GM20000 (cell line): ENCODE measurements at regions not wholly inside any gene's neighbourhood (a gene's known extent, or its start where the extent isn't known, plus 50 kb on each side); places are given as distances from the start of the nearest gene placed in this dataset.
A peak's percentile ranks its signal among the peaks of the same experiment; 100 is the strongest.

ENCODE experiments used
- DNase-seq: peaks from one replicate; pipeline ENCODE4 v3.0.0; 2012; ENCODE audit warnings: low spot score
- TF ChIP-seq, protein P1 (sequence below): IDR thresholded peaks from 2 replicates; pipeline ENCODE4 v1.5.1; 2012; ENCODE audit warnings: mild to moderate bottlenecking, control low read depth; ENCODE audit errors: extremely low read depth, missing control alignments

DNA sequence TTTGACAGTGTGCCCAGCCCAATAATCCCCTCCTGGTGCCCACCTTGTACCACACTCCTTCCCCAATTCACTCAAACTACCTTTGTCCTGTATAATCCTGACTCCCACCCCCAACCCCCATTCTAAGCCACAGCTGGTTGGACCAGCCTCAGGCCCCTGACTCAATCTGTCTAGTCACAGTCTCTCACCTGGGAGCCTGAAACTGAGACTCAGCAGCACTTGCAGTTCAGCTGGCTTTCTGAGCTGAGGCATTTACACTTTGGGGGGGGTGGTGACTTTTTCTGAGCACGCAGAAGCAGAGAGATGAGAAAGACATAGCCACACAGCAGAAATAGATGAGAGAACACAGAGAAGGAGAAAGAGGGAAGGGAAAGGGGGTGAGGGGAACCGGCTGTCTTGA is 247.3 kb downstream of the MAN2A1 start:
- DNase-seq, result peak; percentile 5
- TF ChIP-seq, protein P1, sequence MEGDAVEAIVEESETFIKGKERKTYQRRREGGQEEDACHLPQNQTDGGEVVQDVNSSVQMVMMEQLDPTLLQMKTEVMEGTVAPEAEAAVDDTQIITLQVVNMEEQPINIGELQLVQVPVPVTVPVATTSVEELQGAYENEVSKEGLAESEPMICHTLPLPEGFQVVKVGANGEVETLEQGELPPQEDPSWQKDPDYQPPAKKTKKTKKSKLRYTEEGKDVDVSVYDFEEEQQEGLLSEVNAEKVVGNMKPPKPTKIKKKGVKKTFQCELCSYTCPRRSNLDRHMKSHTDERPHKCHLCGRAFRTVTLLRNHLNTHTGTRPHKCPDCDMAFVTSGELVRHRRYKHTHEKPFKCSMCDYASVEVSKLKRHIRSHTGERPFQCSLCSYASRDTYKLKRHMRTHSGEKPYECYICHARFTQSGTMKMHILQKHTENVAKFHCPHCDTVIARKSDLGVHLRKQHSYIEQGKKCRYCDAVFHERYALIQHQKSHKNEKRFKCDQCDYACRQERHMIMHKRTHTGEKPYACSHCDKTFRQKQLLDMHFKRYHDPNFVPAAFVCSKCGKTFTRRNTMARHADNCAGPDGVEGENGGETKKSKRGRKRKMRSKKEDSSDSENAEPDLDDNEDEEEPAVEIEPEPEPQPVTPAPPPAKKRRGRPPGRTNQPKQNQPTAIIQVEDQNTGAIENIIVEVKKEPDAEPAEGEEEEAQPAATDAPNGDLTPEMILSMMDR, result no peak

DNA sequence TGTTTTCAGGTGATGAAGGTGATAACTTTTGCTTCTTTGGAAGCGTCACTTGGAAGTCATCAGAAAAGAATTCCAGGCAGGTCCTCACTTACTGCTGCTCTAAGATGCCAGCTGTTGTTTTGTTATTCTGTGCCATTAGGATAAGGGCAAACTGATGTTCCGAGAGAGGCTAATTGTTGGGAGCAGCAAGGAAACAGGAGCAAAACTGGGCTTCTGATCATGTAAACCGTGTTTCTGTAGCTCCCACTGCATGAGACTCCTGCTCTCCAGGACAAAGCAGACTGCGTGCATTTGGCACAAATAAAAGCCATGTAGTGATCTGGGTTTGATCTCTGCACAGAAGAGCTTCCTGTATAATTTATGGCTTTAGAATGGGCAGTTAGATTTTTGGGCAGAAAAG is 248.2 kb downstream of the MAN2A1 start:
- no peak for DNase-seq
- TF ChIP-seq, protein P1, result no peak

DNA sequence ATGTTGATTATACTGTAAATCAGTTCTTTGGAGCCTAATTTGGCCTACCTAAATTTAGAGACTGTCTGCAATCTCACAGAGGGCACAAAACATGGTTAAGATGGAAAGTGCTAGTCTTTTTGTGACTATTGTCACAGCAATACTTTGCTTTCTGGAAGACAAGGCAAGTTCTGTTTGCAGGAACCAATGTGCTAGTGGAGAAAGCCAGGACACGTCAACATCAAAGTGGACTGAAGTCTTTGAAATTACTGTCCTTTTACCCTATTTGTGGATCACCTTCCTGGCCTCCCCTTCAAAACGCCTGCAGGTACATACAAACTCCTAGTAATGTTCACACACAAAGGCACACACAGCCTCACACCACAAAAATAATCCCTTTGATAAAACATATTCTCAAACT is 248.7 kb downstream of the MAN2A1 start:
- DNase-seq, result no peak
- TF ChIP-seq, protein P1, result no peak

DNA sequence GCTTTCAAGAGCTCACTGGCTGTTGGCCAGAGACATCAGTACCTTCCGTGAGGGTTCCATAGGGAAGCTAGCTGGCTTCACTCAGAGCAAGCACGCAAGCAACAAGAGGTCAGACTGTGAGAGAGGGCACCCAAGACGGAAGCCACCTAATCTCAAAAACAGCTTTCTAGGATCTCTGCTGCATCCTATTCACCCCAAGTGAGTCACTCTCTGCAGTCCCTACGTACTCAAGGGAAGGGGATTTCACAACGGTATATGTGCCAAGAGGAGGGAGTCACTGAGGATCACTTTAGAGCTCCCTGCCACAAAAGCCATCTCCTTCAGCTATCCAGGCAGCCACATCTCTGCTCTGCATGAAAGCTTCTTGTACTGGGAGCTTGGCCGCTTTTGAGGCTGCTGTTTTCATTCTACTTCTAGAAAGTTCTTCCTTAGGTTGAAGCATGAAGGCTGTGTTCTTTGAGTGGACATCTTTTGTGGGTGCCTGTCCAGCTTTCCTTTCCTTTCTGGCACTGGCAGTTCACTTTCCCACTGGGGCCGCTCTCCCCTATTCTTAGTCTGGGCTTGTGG is 249.5 kb downstream of the MAN2A1 start:
- no peak for DNase-seq
- TF ChIP-seq, protein P1, result no peak

DNA sequence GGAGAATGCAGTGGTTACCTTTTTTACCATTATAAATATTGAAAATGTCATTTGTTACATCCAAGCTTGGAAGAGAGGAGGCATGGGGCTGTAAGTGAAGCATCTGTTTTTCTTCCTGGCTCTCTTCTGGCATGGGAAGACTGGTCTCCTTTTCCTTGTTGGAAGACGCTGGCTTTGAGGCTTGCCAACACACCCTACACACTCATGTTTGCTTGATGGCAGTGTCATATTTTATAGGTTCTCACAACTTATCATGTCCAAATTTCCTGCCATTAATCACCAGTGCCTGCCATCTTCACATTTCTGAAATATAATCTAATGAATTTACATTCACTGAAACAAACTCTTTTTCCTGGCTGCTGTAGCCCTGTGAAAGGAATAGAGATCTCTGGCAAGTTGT is 252.9 kb downstream of the MAN2A1 start:
- TF ChIP-seq, protein P1, result no peak
- DNase-seq, result no peak

DNA sequence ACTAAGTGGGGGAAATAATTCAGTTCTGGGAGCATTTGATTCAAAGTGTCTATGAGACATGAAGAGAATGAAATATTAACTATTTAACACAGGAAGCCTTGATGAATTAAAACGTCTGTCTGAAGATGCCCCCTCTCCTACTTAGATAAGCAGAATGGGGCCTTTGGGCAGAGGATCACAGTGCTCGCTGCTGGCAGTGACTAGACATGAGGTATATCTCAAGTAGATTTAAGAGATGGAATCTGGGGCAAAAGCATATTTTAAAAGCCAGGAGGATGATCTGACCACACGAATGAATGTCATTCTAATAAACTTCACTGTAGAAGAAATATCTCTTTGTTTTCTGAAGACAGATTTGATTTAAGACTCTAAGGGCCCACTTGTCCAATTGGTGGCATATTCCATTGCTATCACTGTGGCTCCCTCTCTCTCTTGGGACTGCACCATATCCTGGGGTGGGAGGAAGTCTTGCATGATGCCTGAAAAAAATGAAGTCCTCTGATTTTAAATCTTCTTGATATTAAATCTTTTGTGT is 254.0 kb downstream of the MAN2A1 start:
- no peak for DNase-seq
- TF ChIP-seq, protein P1, result no peak

DNA sequence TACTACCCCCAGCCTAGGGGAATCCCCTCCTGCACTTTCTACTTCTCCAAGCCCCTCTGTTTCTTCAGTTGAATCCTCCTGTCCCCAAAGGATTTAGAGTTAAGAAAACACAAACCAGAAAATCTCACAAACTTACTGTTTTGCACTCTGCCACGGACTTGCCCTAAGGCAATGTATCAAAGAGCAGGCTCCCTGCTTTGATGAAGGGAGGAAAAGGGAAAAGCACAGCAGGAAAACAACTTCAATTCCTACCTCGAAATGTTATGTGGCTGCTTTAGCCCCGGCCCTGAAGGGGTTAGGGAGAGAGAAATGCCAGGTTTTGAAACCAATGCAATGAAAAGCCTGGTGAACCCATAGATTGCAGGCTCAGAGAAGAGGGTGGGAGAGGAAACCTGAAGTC is 254.7 kb downstream of the MAN2A1 start:
- TF ChIP-seq, protein P1, result no peak

More for the DNA sequence above, 254.7 kb downstream of the MAN2A1 start:
- no peak for DNase-seq
